HCT116 (cell line): ENCODE measurements at regions not wholly inside any gene's neighbourhood (a gene's known extent, or its start where the extent isn't known, plus 50 kb on each side); places are given as distances from the start of the nearest gene placed in this dataset.
A peak's percentile ranks its signal among the peaks of the same experiment; 100 is the strongest.

ENCODE experiments used
- ATAC-seq: fragments of 200-7000 bp; cut with Tn5 transposase; 2 replicates; pipeline ENCODE4 v1.9.1; 2020; ENCODE audit warnings: mild to moderate bottlenecking, moderate library complexity
- BruUV-seq: library from RNA; stranded (reverse); fragments of 400-500 nt; replicated peaks from 2 replicates; lab custom pipeline; 2021; lab: Mats Ljungman, UMichigan
- CTCF ChIA-PET: fragments of 300-600 bp; sonication (Branson Sonifier 250); formaldehyde crosslinking; loops from one replicate; lab custom pipeline; 2021; ENCODE audit warnings: antibody characterized with exemption; lab: Charles Lee
- POLR2A ChIA-PET: fragments of 300-600, 350-600 bp; sonication (Branson Sonifier 250); formaldehyde crosslinking; loops from one replicate; lab custom pipeline; 2021; ENCODE audit warnings: antibody characterized with exemption; lab: Charles Lee
- RAD21 ChIA-PET, 2 experiments: fragments of 300-600 bp; sonication (Branson Sonifier 250); formaldehyde crosslinking; loops; one replicate each; lab custom pipeline; 2023; ENCODE audit warnings: low total read pairs in 2 of 2; ENCODE audit not compliant: uncharacterized antibody in 2 of 2, unreplicated experiment in 2 of 2, low non-redundant PET in 1 of 2; lab: Charles Lee
- DNase-seq: peaks from one replicate; pipeline ENCODE4 v3.0.0-alpha.2; 2010; ENCODE audit warnings: low read depth, low spot score
- H2AFZ ChIP-seq: fragments of 200-600 bp; shearing (Covaris generic), sonication (generic); 2 replicates; pipeline ENCODE4 v1.6.1; 2017; ENCODE audit warnings: low read depth, mixed run types, mixed read lengths, antibody characterized with exemption, low read length; ENCODE audit not compliant: poor library complexity, severe bottlenecking
- H3K27ac ChIP-seq: 2 replicates; pipeline ENCODE4 v1.5.1; 2012; ENCODE audit warnings: low read depth, low read length
- H3K27me3 ChIP-seq: fragments of 200-600 bp; sonication (generic); 2 replicates; pipeline ENCODE4 v1.6.1; 2016; ENCODE audit warnings: mixed run types, low read length, mixed read lengths; ENCODE audit not compliant: insufficient read depth
- H3K36me3 ChIP-seq, 2 experiments: fragments of 200-500 bp in 1 of 2; fragments of 200-600 bp in 1 of 2; sonication (Bioruptor generic) in 1 of 2; sonication (generic) in 1 of 2; 2 replicates each; pipeline versions ENCODE4 v1.5.1 to v1.6.1; 2014 to 2016; ENCODE audit warnings: low read length in 2 of 2, inconsistent platforms in 1 of 2, mixed read lengths in 1 of 2, mixed run types in 1 of 2; ENCODE audit not compliant: insufficient read depth in 2 of 2, control insufficient read depth in 1 of 2
- H3K4me1 ChIP-seq, 2 experiments: fragments of 200-600 bp in 1 of 2; sonication (generic) in 1 of 2; 2 replicates each; pipeline versions ENCODE4 v1.5.1 to v1.6.1; 2012 to 2017; ENCODE audit warnings: low read length in 2 of 2, inconsistent platforms in 1 of 2, mild to moderate bottlenecking in 1 of 2, mixed read lengths in 1 of 2, mixed run types in 1 of 2, moderate library complexity in 1 of 2; ENCODE audit not compliant: insufficient read depth in 2 of 2, control insufficient read depth in 1 of 2
- H3K4me2 ChIP-seq: fragments of 200-600 bp; sonication (generic); 2 replicates; pipeline ENCODE4 v1.6.1; 2017; ENCODE audit warnings: mixed run types, low read length, mixed read lengths
- H3K4me3 ChIP-seq, 2 experiments: fragments of 200-600 bp in 1 of 2; sonication (generic) in 1 of 2; replicated peaks in 1 of 2; 2 replicates each; pipeline ENCODE4 v1.5.1; 2011 to 2016; ENCODE audit warnings: low read length in 2 of 2, control low read depth in 1 of 2, low read depth in 1 of 2, mild to moderate bottlenecking in 1 of 2, mixed read lengths in 1 of 2, mixed run types in 1 of 2
- H3K79me2 ChIP-seq: fragments of 200-600 bp; sonication (generic); 2 replicates; pipeline ENCODE4 v1.6.1; 2017; ENCODE audit warnings: mild to moderate bottlenecking, mixed run types, low read length, moderate library complexity, mixed read lengths; ENCODE audit not compliant: insufficient read depth
- H3K9ac ChIP-seq: fragments of 200-600 bp; sonication (generic); 2 replicates; pipeline ENCODE4 v1.6.1; 2016; ENCODE audit warnings: low read length, mixed read lengths
- H3K9me2 ChIP-seq: fragments of 200-600 bp; sonication (generic), shearing (Covaris generic); 2 replicates; pipeline ENCODE4 v1.6.1; 2017; ENCODE audit warnings: mixed run types, mild to moderate bottlenecking, moderate library complexity; ENCODE audit not compliant: insufficient read depth
- H3K9me3 ChIP-seq, 2 experiments: fragments of 200-500 bp in 1 of 2; fragments of 200-600 bp in 1 of 2; sonication (Bioruptor generic) in 1 of 2; sonication (generic) in 1 of 2; 2 replicates each; pipeline ENCODE4 v1.6.1; 2014 to 2017; ENCODE audit warnings: low read length in 2 of 2, mixed read lengths in 2 of 2, inconsistent platforms in 1 of 2, low read depth in 1 of 2, mild to moderate bottlenecking in 1 of 2, mixed run types in 1 of 2, moderate library complexity in 1 of 2; ENCODE audit not compliant: control insufficient read depth in 1 of 2, insufficient read depth in 1 of 2
- H4K20me1 ChIP-seq: fragments of 200-600 bp; sonication (generic), shearing (Covaris generic); 2 replicates; pipeline ENCODE4 v1.6.1; 2017; ENCODE audit warnings: mixed run types, mild to moderate bottlenecking, moderate library complexity; ENCODE audit not compliant: insufficient read depth
- CEBPB ChIP-seq: IDR thresholded peaks from 2 replicates; pipeline ENCODE4 v1.6.1; 2012; ENCODE audit warnings: low read depth
- CTCF ChIP-seq, 3 experiments: fragments of 200-600 bp in 1 of 3; sonication (generic) in 1 of 3; IDR thresholded peaks in 2 of 3; conservative IDR thresholded peaks in 1 of 3; 2 replicates each; pipeline ENCODE4 v1.5.1; 2012 to 2017; ENCODE audit warnings: low read depth in 2 of 3, low read length in 2 of 3, antibody characterized with exemption in 1 of 3, borderline replicate concordance in 1 of 3, control low read depth in 1 of 3, mild to moderate bottlenecking in 1 of 3, mixed read lengths in 1 of 3, mixed run types in 1 of 3, moderate library complexity in 1 of 3; ENCODE audit not compliant: insufficient read depth in 1 of 3
- EZH2 ChIP-seq: fragments of 200-600 bp; sonication (generic); IDR thresholded peaks from 2 replicates; pipeline ENCODE4 v1.6.1; 2017; ENCODE audit warnings: antibody characterized with exemption, mixed run types
- JUND ChIP-seq: IDR thresholded peaks from 2 replicates; pipeline ENCODE4 v1.6.1; 2012
- POLR2A ChIP-seq: IDR thresholded peaks from 2 replicates; pipeline ENCODE4 v1.7.0; 2011; ENCODE audit warnings: borderline replicate concordance; ENCODE audit not compliant: insufficient read depth, insufficient read length; ENCODE audit errors: extremely low read depth
- RAD21 ChIP-seq: IDR thresholded peaks from 2 replicates; pipeline ENCODE4 v1.6.1; 2012; ENCODE audit warnings: low read depth, mild to moderate bottlenecking
- SIN3A ChIP-seq: IDR thresholded peaks from 2 replicates; pipeline ENCODE4 v1.6.1; 2012; ENCODE audit warnings: low read depth
- TCF7L2 ChIP-seq: IDR thresholded peaks from 2 replicates; pipeline ENCODE4 v1.7.0; 2011; ENCODE audit warnings: borderline replicate concordance, inconsistent platforms; ENCODE audit not compliant: insufficient read depth, insufficient read length; ENCODE audit errors: extremely low read depth
- intact Hi-C: fragments of 100-400 bp; cut with micrococcal nuclease; formaldehyde crosslinking; loops from 2 replicates; pipeline ENCODE4 v1.10.0; 2022

GRCh38 chr1:168636642-168637111, 60.3 kb downstream of the XCL1 start:
- Histone ChIP-seq H3K36me3 (no peaks in the 10 kb centered on the region), H3K4me3 (no peak overlapping the region), H3K27ac (no peak overlapping the region), H3K9ac (no peak overlapping the region), H3K9me3 (no peaks in the 10 kb centered on the region), H3K4me2 (no peak overlapping the region), H3K9me2 (no peaks in the 10 kb centered on the region), H2AFZ (peak overlapping the region; percentile 99), H4K20me1 (no peaks in the 10 kb centered on the region), H3K27me3 (no peaks in the 10 kb centered on the region), H3K4me1 (peaks cover 0 to 9% of the 10 kb centered on the region in 2 experiments; a peak in 1 of 4 replicates), H3K79me2 (no peaks in the 10 kb centered on the region)
- DNase-seq, result no peak
- BruUV-seq, result no TSS peak
- POLR2A ChIA-PET, result interaction anchor here (1.0 to 1.8 kb wide), 2 partner anchors 8 to 712 kb away, joined by 4 read pairs; no protein-coding TSS in a partner anchor
- RAD21 ChIA-PET, result interaction anchor here in 1 of 2 experiments (1.6 to 2.5 kb wide), 2 partner anchors 294 to 712 kb away, joined by 3 to 7 read pairs; no protein-coding TSS in a partner anchor
- CTCF ChIA-PET, result interaction anchor here (1.0 to 2.7 kb wide), 15 partner anchors 9 to 909 kb away, joined by 3 to 28 read pairs (median 3); no protein-coding TSS in a partner anchor
- ATAC-seq, result no peak
- TF ChIP-seq CEBPB, result no peak
- TF ChIP-seq EZH2, result no peak
- TF ChIP-seq POLR2A, result no peak
- no peak for TF ChIP-seq CTCF (IDR thresholded peaks at IDR 0.05 in 2 of 3, conservative IDR thresholded peaks at IDR 0.05 in 1 of 3; ENCODE audit: borderline replicate concordance in 1 of 3, insufficient read depth in 1 of 3, low read depth in 2 of 3, low read length in 2 of 3)
- TF ChIP-seq JUND, result no peak
- TF ChIP-seq SIN3A, result no peak
- TF ChIP-seq RAD21, result no peak
- no peak for TF ChIP-seq TCF7L2
- intact Hi-C loops, result no loop called here
